ENCODE measurements at regions not wholly inside any gene's neighbourhood (a gene's known extent, or its start where the extent isn't known, plus 50 kb on each side); places are given as distances from the start of the nearest gene placed in this dataset.

DNA sequence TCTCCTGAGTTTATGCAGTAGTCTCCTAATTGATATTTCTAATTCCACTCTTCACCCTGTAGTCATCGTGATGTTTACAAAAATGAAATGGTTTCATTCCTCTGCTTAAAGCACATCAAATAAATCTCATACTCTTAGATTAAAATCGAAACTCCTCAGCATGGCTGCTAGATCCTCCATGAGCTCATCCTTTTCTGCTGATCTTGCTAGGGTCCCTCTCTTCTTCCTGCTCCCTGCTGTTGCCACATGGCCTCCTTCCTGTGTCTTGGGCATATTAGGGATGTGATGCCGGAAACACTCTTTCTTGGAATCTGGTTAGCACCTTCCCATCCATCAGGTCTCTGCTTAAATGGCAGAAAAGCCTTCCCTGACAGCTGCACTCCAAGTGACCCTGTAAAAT is 59.5 kb upstream of the MEGF10 start:
- no peak overlapping the region for H3K9ac ChIP-seq (ENCODE audit: extremely low read depth, low read length, poor library complexity, severe bottlenecking)
- no peaks in the 10 kb centered on the region for H3K9me3 ChIP-seq (ENCODE audit: control insufficient read depth, low read length)
- H3K4me3 Mint-ChIP-seq, result no peak overlapping the region
- H3K27me3 Mint-ChIP-seq (ENCODE audit: insufficient read depth), result peaks cover 38% of the 10 kb centered on the region
- H3K36me3 Mint-ChIP-seq (ENCODE audit: low read depth), result no peaks in the 10 kb centered on the region
- no peak for DNase-seq
- no peaks in the 10 kb centered on the region for H3K4me1 ChIP-seq (ENCODE audit: control insufficient read depth, insufficient read depth, low read length)
- no peaks in the 10 kb centered on the region for H3K36me3 ChIP-seq (ENCODE audit: control insufficient read depth, insufficient read depth, low read length)
- H3K4me3 ChIP-seq (ENCODE audit: low read length), result no peak overlapping the region
- H3K4me1 Mint-ChIP-seq, result peaks cover 7% of the 10 kb centered on the region
- TF ChIP-seq, protein P1, sequence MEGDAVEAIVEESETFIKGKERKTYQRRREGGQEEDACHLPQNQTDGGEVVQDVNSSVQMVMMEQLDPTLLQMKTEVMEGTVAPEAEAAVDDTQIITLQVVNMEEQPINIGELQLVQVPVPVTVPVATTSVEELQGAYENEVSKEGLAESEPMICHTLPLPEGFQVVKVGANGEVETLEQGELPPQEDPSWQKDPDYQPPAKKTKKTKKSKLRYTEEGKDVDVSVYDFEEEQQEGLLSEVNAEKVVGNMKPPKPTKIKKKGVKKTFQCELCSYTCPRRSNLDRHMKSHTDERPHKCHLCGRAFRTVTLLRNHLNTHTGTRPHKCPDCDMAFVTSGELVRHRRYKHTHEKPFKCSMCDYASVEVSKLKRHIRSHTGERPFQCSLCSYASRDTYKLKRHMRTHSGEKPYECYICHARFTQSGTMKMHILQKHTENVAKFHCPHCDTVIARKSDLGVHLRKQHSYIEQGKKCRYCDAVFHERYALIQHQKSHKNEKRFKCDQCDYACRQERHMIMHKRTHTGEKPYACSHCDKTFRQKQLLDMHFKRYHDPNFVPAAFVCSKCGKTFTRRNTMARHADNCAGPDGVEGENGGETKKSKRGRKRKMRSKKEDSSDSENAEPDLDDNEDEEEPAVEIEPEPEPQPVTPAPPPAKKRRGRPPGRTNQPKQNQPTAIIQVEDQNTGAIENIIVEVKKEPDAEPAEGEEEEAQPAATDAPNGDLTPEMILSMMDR (conservative IDR thresholded peaks at IDR 0.05), result no peak
- H3K27ac Mint-ChIP-seq, result no peak overlapping the region
- no peaks in the 10 kb centered on the region for H3K27me3 ChIP-seq (ENCODE audit: control insufficient read depth, insufficient read depth, low read length, poor library complexity, severe bottlenecking)
- no peaks in the 10 kb centered on the region for H3K9me3 Mint-ChIP-seq
- 94 to 100% methylated on average over 2 to 3 of the region's 3 CpGs for WGBS, 2 experiments (ENCODE audit: insufficient coverage in 1 of 2, insufficient read length in 1 of 2)
- no peak overlapping the region for H3K27ac ChIP-seq (ENCODE audit: low read depth, low read length)

DNA sequence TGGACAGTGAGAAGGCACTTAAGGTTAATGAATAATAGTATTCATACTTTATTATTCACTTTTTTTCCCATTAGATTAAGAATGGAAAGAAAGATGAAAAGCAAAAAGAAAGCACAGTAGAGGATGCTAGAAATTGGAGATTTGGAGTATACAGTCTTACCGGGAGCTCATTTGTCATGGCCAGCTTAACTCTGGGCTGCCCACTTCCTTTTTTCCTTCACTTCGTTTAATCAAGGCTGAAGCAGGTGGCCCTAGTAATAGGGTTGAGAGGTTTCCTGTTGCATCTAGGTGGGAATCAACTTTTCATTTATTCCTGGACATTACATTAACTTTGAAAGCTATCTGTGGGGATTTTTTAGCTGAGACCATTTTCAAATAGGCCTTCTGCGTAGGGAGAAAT is 57.0 kb upstream of the MEGF10 start:
- Histone ChIP-seq H3K9me3 (ENCODE audit: control insufficient read depth, low read length) (no peaks in the 10 kb centered on the region), H3K27ac (ENCODE audit: low read depth, low read length) (no peak overlapping the region), H3K4me1 (ENCODE audit: control insufficient read depth, insufficient read depth, low read length) (no peaks in the 10 kb centered on the region), H3K9ac (ENCODE audit: extremely low read depth, low read length, poor library complexity, severe bottlenecking) (no peak overlapping the region), H3K4me3 (ENCODE audit: low read length) (no peak overlapping the region), H3K27me3 (ENCODE audit: control insufficient read depth, insufficient read depth, low read length, poor library complexity, severe bottlenecking) (no peaks in the 10 kb centered on the region), H3K36me3 (ENCODE audit: control insufficient read depth, insufficient read depth, low read length) (no peaks in the 10 kb centered on the region)
- no peaks in the 10 kb centered on the region for H3K36me3 Mint-ChIP-seq (ENCODE audit: low read depth)
- no peak overlapping the region for H3K4me3 Mint-ChIP-seq
- H3K27ac Mint-ChIP-seq, result no peak overlapping the region
- peaks cover 24% of the 10 kb centered on the region for H3K27me3 Mint-ChIP-seq (ENCODE audit: insufficient read depth)
- DNase-seq, result no peak
- 97 to 100% methylated on average over 1 to 2 of the region's 3 CpGs for WGBS, 2 experiments (ENCODE audit: insufficient coverage in 1 of 2, insufficient read length in 1 of 2)
- peaks cover 4% of the 10 kb centered on the region for H3K4me1 Mint-ChIP-seq
- no peaks in the 10 kb centered on the region for H3K9me3 Mint-ChIP-seq
- TF ChIP-seq, protein P1 (conservative IDR thresholded peaks at IDR 0.05), result no peak

DNA sequence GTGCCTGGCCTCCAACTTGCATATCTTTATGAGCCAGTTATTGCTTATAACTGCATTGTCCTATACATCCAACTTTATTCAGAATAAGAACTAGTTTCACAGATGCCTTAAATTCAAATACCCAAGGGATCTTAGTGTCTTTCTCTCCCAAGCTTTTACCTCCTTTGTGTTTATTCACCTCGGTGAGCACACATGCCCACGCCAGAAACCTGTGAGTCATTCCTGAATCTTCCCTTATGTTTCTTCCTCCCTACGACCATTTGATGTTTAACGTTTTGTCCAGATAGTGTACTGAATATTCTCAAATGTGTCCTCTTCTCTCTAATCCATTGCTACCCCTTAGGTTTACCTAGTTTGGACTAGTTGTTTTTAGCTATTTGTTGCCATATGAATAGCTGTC is 55.5 kb upstream of the MEGF10 start:
- Histone ChIP-seq H3K9me3 (ENCODE audit: control insufficient read depth, low read length) (no peaks in the 10 kb centered on the region), H3K4me1 (ENCODE audit: control insufficient read depth, insufficient read depth, low read length) (no peaks in the 10 kb centered on the region), H3K4me3 (ENCODE audit: low read length) (no peak overlapping the region), H3K36me3 (ENCODE audit: control insufficient read depth, insufficient read depth, low read length) (no peaks in the 10 kb centered on the region), H3K27ac (ENCODE audit: low read depth, low read length) (no peak overlapping the region), H3K9ac (ENCODE audit: extremely low read depth, low read length, poor library complexity, severe bottlenecking) (no peak overlapping the region), H3K27me3 (ENCODE audit: control insufficient read depth, insufficient read depth, low read length, poor library complexity, severe bottlenecking) (no peaks in the 10 kb centered on the region)
- Mint-ChIP-seq H3K9me3 (no peaks in the 10 kb centered on the region), H3K27me3 (ENCODE audit: insufficient read depth) (peaks cover 16% of the 10 kb centered on the region), H3K4me3 (no peak overlapping the region), H3K36me3 (ENCODE audit: low read depth) (no peaks in the 10 kb centered on the region), H3K27ac (no peak overlapping the region), H3K4me1 (no peaks in the 10 kb centered on the region)
- WGBS, 2 experiments (ENCODE audit: insufficient coverage in 1 of 2, insufficient read length in 1 of 2), result 90 to 93% methylated on average over 3 to 4 of the region's 4 CpGs
- no peak for DNase-seq
- TF ChIP-seq, protein P1 (conservative IDR thresholded peaks at IDR 0.05), result no peak

Data from endodermal cell (in vitro differentiated cells).